Spleen (tissue), 7 donors: ENCODE measurements at regions not wholly inside any gene's neighbourhood (a gene's known extent, or its start where the extent isn't known, plus 50 kb on each side); places are given as distances from the start of the nearest gene placed in this dataset.

Experiments
- CTCF ChIP-seq, 11 experiments: fragments of 200-600 bp in 7 of 11; fragments of 450-650 bp in 4 of 11; sonication (generic) in 4 of 11; IDR thresholded peaks in 8 of 11; conservative IDR thresholded peaks in 3 of 11; 1 replicate in 7 of 11; 2 replicates in 4 of 11; pipeline versions ENCODE4 v1.4.0 to v1.8.0; 2016 to 2021; ENCODE audit warnings: antibody characterized with exemption in 11 of 11, inconsistent platforms in 4 of 11, mild to moderate bottlenecking in 1 of 11
- POLR2A ChIP-seq, 3 donors: fragments of 450-650 bp; IDR thresholded peaks; one replicate each; pipeline ENCODE4 v1.5.1; 2017; ENCODE audit warnings: antibody characterized with exemption in 3 of 3, mild to moderate bottlenecking in 1 of 3
- POLR2AphosphoS5 ChIP-seq, 3 donors: sonication (generic); formaldehyde crosslinking; IDR thresholded peaks; one replicate each; pipeline ENCODE4 v1.5.1; 2017; ENCODE audit warnings: antibody characterized with exemption in 3 of 3
- donor health status: DM: no; HTN: no; CAD: no; lungs with moderate emphysema.
- donor health status: DM: no; HTN: no; CAD: no.
- donor health status: DM: no; HTN: no; CAD: no.

DNA sequence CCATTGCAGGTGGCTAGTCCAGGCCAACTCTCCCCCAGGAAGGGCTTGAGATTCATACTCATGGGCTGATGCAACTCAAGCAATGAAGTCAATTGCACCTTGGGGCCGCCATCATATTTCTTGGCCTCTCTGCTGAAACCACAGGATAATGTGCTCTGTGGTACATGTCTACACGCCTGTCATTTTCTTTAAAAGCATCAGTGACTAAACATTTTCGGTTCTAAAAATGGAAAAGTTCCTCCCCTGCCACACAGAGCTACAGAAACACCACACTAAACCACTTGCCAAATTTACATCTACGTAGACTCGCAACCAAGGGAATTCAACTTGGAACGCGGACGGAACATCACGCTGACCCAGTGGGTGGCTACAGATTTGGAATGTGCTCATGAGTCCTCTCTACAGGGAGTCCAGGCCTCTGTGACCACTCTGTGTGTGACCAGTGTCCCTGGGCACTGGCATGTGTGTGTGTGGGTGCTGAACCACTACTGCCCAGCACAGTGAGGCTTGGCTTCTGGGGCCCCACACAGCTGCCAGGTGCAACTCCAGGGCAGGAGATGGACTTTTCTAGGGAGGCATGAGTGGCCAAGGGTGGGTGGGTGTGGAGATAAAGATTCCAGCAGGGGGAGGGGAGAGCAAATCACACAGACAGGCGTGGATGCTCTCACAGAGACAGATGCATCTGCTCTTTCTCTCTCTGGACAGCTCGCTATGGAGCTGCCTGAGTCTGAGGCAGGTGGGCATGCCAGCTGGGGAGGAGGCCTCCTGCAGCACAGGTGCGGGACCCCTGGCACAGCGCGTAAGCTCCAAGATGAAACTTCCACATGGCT, 261.9 kb downstream of the CTTN start:
- no peak for TF ChIP-seq POLR2A (IDR thresholded peaks at IDR 0.05)
- TF ChIP-seq CTCF (IDR thresholded peaks at IDR 0.05 in 8 of 11, conservative IDR thresholded peaks at IDR 0.05 in 3 of 11): no peak
- no peak for TF ChIP-seq POLR2AphosphoS5 (IDR thresholded peaks at IDR 0.05)
